ENCODE measurements at regions not wholly inside any gene's neighbourhood (a gene's known extent, or its start where the extent isn't known, plus 50 kb on each side); places are given as distances from the start of the nearest gene placed in this dataset.

GRCh38 chr4:130356873-130357272, 1260.9 kb downstream of the C4orf33 start:
- TF ChIP-seq CHD1 (IDR thresholded peaks at IDR 0.05; ENCODE audit: low read depth, low read length) (no peak), USF2 (IDR thresholded peaks at IDR 0.05; ENCODE audit: low read depth, low read length) (no peak), MAFK (IDR thresholded peaks at IDR 0.05; ENCODE audit: low read depth, low read length) (no peak), POLR2A (IDR thresholded peaks at IDR 0.05; ENCODE audit: low read depth, low read length) (no peak), CTCF (conservative IDR thresholded peaks at IDR 0.05; ENCODE audit: low read depth, low read length) (no peak), BHLHE40 (IDR thresholded peaks at IDR 0.05; ENCODE audit: low read depth, low read length) (no peak), MXI1 (IDR thresholded peaks at IDR 0.05; ENCODE audit: borderline replicate concordance, low read depth, low read length) (no peak), SMC3 (IDR thresholded peaks at IDR 0.05; ENCODE audit: low read depth, low read length) (no peak), FOS (IDR thresholded peaks at IDR 0.05; ENCODE audit: low read depth, low read length) (no peak), NFE2L2 (IDR thresholded peaks at IDR 0.05; ENCODE audit: low read depth, low read length) (no peak), CEBPB (IDR thresholded peaks at IDR 0.05; ENCODE audit: low read depth, low read length) (no peak)

Measured in IMR-90 (cell line).